Loucy (cell line): ENCODE measurements at regions not wholly inside any gene's neighbourhood (a gene's known extent, or its start where the extent isn't known, plus 50 kb on each side); places are given as distances from the start of the nearest gene placed in this dataset.

Experiments used
- EZH2phosphoT487 ChIP-seq: fragments of 200-600 bp; IDR thresholded peaks from 2 replicates; pipeline ENCODE4 v1.6.1; 2018; ENCODE audit warnings: antibody characterized with exemption, mild to moderate bottlenecking, moderate library complexity, borderline replicate concordance
- TF ChIP-seq, protein P1 (sequence below): fragments of 200-600 bp; sonication (generic); conservative IDR thresholded peaks from 2 replicates; pipeline ENCODE4 v1.5.1; 2014; ENCODE audit warnings: mild to moderate bottlenecking, antibody characterized with exemption, low read length

DNA sequence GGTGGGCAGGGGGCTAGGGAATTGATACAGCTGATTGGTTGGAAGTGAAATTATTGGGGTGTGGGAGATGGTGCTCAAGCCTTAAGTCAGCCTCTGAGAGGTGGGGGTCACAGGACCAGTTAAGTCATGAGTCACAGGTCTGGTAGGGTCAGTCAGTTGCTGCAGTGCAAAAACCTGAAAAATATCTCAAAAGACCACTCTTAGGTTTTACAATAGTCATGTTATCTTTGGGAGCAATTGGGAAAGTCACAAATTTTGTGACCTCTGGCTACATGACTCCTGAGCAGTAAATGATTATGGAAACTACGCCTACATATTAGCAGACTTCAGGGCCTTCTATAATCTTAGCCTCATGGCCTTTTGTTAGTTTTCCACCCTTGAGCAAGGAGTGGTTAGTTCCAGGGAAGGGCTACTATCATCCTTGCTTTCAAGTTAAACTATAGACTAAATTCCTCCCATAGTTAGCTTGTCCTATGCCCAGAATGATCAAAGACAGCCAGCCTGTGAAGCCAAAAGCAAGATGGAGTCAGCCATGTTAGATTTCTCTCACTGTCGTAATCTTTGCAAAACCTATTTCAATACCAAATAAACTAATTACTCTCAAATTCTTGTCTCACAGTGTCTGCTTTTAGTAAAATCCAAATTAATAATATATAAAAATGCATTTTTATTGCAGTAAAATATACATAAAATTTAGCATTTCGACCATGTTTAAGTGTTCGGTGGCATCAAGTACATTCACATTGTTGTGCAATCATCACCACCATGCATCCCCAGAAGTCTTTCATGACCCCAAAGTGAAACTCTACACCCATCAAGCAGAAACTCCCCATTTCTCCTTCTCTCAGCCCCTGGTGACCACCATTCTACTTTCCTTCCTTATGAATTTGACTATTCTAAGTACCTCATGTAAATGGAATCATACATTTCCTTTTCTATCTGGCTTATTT, 60.9 kb upstream of the CD2AP start:
- TF ChIP-seq, protein P1, sequence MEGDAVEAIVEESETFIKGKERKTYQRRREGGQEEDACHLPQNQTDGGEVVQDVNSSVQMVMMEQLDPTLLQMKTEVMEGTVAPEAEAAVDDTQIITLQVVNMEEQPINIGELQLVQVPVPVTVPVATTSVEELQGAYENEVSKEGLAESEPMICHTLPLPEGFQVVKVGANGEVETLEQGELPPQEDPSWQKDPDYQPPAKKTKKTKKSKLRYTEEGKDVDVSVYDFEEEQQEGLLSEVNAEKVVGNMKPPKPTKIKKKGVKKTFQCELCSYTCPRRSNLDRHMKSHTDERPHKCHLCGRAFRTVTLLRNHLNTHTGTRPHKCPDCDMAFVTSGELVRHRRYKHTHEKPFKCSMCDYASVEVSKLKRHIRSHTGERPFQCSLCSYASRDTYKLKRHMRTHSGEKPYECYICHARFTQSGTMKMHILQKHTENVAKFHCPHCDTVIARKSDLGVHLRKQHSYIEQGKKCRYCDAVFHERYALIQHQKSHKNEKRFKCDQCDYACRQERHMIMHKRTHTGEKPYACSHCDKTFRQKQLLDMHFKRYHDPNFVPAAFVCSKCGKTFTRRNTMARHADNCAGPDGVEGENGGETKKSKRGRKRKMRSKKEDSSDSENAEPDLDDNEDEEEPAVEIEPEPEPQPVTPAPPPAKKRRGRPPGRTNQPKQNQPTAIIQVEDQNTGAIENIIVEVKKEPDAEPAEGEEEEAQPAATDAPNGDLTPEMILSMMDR: no peak
- TF ChIP-seq EZH2phosphoT487: no peak
